Thyroid gland (tissue), 4 donors: ENCODE measurements at regions not wholly inside any gene's neighbourhood (a gene's known extent, or its start where the extent isn't known, plus 50 kb on each side); places are given as distances from the start of the nearest gene placed in this dataset.

Experiments used
- DNase-seq, 2 donors: peaks; one replicate each; pipeline ENCODE4 v3.0.0-alpha.2; 2019
- H3K27ac ChIP-seq, 3 donors: fragments of 200-600 bp; sonication (generic); 1 replicate in 2 of 3; 2 replicates in 1 of 3; pipeline ENCODE4 v1.5.1; 2016 to 2019; ENCODE audit warnings: mild to moderate bottlenecking in 1 of 3, moderate library complexity in 1 of 3
- H3K27me3 ChIP-seq: fragments of 200-600 bp; sonication (generic); one replicate; pipeline ENCODE4 v1.5.1; 2019
- H3K36me3 ChIP-seq, 2 donors: fragments of 200-600 bp; sonication (generic); one replicate each; pipeline ENCODE4 v1.5.1; 2016 to 2019
- H3K4me1 ChIP-seq, 2 donors: fragments of 200-600 bp; sonication (generic); one replicate each; pipeline ENCODE4 v1.5.1; 2017 to 2019
- H3K4me3 ChIP-seq, 3 donors: fragments of 200-600 bp; sonication (generic); replicated peaks in 1 of 3; 1 replicate in 2 of 3; 2 replicates in 1 of 3; pipeline ENCODE4 v1.5.1; 2016; ENCODE audit warnings: mild to moderate bottlenecking in 1 of 3
- H3K9me3 ChIP-seq: fragments of 200-600 bp; sonication (generic); one replicate; pipeline ENCODE4 v1.5.1; 2017
- CTCF ChIP-seq, 6 experiments: fragments of 200-600 bp in 3 of 6; fragments of 450-650 bp in 3 of 6; sonication (generic) in 3 of 6; IDR thresholded peaks; one replicate each; pipeline ENCODE4 v1.5.1; 2016 to 2019; ENCODE audit warnings: antibody characterized with exemption in 6 of 6, mild to moderate bottlenecking in 2 of 6, inconsistent platforms in 1 of 6, moderate library complexity in 1 of 6
- POLR2A ChIP-seq, 2 donors: fragments of 450-650 bp; IDR thresholded peaks; one replicate each; pipeline ENCODE4 v1.6.1; 2017; ENCODE audit warnings: antibody characterized with exemption in 2 of 2, mild to moderate bottlenecking in 2 of 2, moderate library complexity in 1 of 2
- WGBS, 2 donors: methylation state at CpG; one replicate each; pipeline ENCODE4 v1.1.5; 2017; 5-methylcytosine and 5-hydroxymethylcytosine counted together
- intact Hi-C: fragments of 100-400 bp; cut with DNase I; formaldehyde crosslinking; loops from one replicate; pipeline ENCODE4 v1.15.1; 2023

- H3K36me3 ChIP-seq, result no peaks in the 10 kb centered on the region
- no peaks in the 10 kb centered on the region for H3K27me3 ChIP-seq
- no peak overlapping the region for H3K27ac ChIP-seq
- H3K4me3 ChIP-seq, result no peak overlapping the region
- intact Hi-C loops, result no loop called here
- DNase-seq, result no peak
- TF ChIP-seq POLR2A (IDR thresholded peaks at IDR 0.05) (no peak), CTCF (IDR thresholded peaks at IDR 0.05) (no peak)
- WGBS, 2 donors, result 45% methylated on average over 2 of the region's 2 CpGs
- no peaks in the 10 kb centered on the region for H3K4me1 ChIP-seq
- no peaks in the 10 kb centered on the region for H3K9me3 ChIP-seq
Observed at GRCh38 chr13:47519626-47520025, 481.4 kb downstream of the SUCLA2 start.

GRCh38 chr13:47518530-47518929 is 482.5 kb downstream of the SUCLA2 start:
- no peak overlapping the region for H3K4me3 ChIP-seq
- no peaks in the 10 kb centered on the region for H3K4me1 ChIP-seq
- H3K27ac ChIP-seq, result no peak overlapping the region
- no peak for TF ChIP-seq POLR2A (IDR thresholded peaks at IDR 0.05)
- no peak for TF ChIP-seq CTCF (IDR thresholded peaks at IDR 0.05)
- WGBS, 2 donors, result 93 to 95% methylated on average over 1 of the region's 1 CpG
- no peaks in the 10 kb centered on the region for H3K27me3 ChIP-seq
- intact Hi-C loops, result no loop called here
- H3K36me3 ChIP-seq, result no peaks in the 10 kb centered on the region
- no peaks in the 10 kb centered on the region for H3K9me3 ChIP-seq
- DNase-seq, result no peak

GRCh38 chr13:47511647-47512046 is 489.4 kb downstream of the SUCLA2 start:
- intact Hi-C loops, result no loop called here
- H3K36me3 ChIP-seq, result no peaks in the 10 kb centered on the region
- TF ChIP-seq CTCF (IDR thresholded peaks at IDR 0.05) (no peak), POLR2A (IDR thresholded peaks at IDR 0.05) (no peak)
- H3K4me3 ChIP-seq, result no peak overlapping the region
- no peaks in the 10 kb centered on the region for H3K27me3 ChIP-seq
- H3K9me3 ChIP-seq, result no peaks in the 10 kb centered on the region
- DNase-seq, result no peak
- 86 to 92% methylated on average over 1 of the region's 1 CpG for WGBS, 2 donors
- no peaks in the 10 kb centered on the region for H3K4me1 ChIP-seq
- no peak overlapping the region for H3K27ac ChIP-seq

GRCh38 chr13:47508527-47509228 is 492.4 kb downstream of the SUCLA2 start:
- WGBS, 2 donors, result 83 to 90% methylated on average over 5 of the region's 5 CpGs
- intact Hi-C loops, result no loop called here
- H3K36me3 ChIP-seq, result no peaks in the 10 kb centered on the region

More at GRCh38 chr13:47508527-47509228, 492.4 kb downstream of the SUCLA2 start:
- H3K27ac ChIP-seq, result no peak overlapping the region
- TF ChIP-seq CTCF (IDR thresholded peaks at IDR 0.05) (no peak), POLR2A (IDR thresholded peaks at IDR 0.05) (no peak)
- H3K9me3 ChIP-seq, result no peaks in the 10 kb centered on the region
- no peak for DNase-seq
- no peaks in the 10 kb centered on the region for H3K4me1 ChIP-seq
- H3K4me3 ChIP-seq, result no peak overlapping the region
- H3K27me3 ChIP-seq, result no peaks in the 10 kb centered on the region
